GM21576 (cell line): ENCODE measurements at regions not wholly inside any gene's neighbourhood (a gene's known extent, or its start where the extent isn't known, plus 50 kb on each side); places are given as distances from the start of the nearest gene placed in this dataset.

Experiments used
- ATAC-seq: cut with Tn5 transposase; IDR thresholded peaks from one replicate; pipeline ENCODE4 v1.9.1; 2021; ENCODE audit warnings: mild to moderate bottlenecking, moderate library complexity; ENCODE audit not compliant: unreplicated experiment

DNA sequence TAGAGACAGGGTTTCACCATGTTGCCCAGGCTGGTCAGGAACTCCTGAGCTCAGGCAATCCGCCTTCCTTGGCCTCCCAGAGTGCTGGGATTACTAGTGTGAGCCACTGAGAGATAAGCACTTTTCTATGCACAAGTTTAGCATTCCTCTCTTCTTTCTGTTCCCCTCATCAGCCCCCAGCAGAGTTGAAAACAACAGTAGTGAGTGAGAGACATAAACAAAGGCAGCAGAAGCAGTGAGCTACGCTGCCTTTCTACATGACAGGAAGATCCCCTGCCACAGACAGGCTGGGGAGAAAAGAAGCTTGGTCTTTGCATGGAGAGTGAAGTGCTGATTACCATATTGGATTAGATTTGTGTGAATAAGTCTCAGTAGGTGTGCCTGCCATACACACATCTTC lies 392.0 kb upstream of the KIRREL3 start:
- no peak for ATAC-seq

- no peak for ATAC-seq
These were observed 389.9 kb upstream of the KIRREL3 start for GRCh38 chr11:127390465-127390864.

DNA sequence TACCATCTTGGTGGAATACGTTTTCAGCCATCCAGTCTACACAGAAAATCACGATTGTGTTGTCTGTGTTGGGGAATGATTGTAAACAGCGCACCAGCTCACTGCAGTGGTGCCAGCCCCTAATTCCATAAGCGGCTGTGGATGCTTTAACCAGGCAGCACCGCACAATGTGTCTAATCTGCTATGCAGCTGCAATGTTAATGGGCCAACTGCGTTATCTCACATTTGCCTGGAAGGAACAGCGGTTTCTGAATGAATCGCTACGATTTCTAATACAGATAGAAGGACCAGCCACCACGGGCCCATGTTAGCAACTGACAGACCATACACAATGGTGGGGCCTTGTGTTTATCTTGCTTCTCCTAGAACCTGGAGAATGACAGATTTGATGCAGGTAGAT lies 384.5 kb upstream of the KIRREL3 start:
- no peak for ATAC-seq

GRCh38 chr11:127383026-127383425 lies 382.5 kb upstream of the KIRREL3 start:
- ATAC-seq: no peak

DNA sequence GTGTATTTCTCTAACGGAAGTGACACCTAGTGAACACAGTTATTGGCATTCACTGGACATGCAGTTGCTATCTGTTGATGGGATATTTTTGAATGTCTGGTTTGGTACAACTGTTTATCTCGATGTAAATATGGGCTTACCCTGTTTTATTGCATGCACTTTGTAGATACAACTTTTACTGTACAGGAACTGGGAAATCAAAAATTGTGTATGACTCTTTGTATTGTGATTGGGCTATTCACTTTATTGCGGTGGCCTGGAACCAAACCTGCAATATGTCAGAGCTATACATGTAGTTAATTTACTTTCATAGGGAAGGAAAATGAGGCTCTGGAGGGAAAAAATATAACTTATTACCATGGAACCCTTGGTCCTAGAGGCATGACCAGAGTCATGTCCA lies 380.7 kb upstream of the KIRREL3 start:
- ATAC-seq: no peak

GRCh38 chr11:127379686-127380085 lies 379.1 kb upstream of the KIRREL3 start:
- ATAC-seq: no peak

GRCh38 chr11:127376301-127376700 lies 375.7 kb upstream of the KIRREL3 start:
- ATAC-seq: no peak

- no peak for ATAC-seq
These were observed 368.8 kb upstream of the KIRREL3 start for GRCh38 chr11:127369356-127369755.

DNA sequence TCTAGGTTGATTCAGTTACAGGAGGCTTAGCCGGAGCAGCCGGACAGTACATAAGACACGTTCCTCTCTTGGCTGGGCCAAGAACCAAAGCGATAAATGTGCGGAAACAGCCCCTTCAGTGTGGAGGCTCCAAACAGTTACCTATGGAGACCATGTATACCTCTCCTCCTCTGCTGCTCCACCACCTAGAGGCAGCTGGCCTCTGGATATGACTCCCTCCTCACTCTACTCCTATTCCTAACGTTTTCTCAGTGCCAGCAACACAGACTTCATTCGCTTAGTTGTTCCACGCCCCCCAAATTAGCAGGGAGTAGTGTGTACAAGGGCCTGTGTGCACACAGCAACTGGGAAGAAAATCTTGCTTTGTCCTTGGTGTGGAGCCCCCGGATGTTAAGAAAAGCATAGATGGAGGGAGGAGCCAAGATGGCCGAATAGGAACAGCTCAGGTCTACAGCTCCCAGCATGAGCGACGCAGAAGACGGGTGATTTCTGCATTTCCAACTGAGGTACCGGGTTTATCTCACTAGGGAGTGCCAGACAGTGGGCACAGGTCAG lies 362.3 kb upstream of the KIRREL3 start:
- ATAC-seq: no peak

DNA sequence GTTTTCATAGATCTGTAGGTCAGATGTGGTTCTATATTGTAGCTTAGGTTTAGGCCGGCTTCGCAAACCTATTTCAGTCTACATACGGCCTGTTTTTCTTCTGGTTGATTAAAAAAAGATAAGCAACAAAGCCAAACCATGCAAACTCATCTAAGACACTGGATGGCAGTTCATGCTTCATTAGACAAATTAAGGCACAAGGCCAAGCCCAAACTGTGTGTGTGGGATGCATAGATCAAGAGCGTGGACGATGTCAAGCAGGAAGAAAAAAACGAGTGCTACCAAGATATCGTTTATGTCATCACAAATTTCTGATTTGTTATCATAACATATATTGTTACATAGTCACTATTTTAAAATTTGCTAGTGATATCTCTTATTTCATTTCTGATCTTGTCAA lies 357.6 kb upstream of the KIRREL3 start:
- no peak for ATAC-seq

- ATAC-seq: no peak
These were observed 349.9 kb upstream of the KIRREL3 start for GRCh38 chr11:127350476-127350875.

DNA sequence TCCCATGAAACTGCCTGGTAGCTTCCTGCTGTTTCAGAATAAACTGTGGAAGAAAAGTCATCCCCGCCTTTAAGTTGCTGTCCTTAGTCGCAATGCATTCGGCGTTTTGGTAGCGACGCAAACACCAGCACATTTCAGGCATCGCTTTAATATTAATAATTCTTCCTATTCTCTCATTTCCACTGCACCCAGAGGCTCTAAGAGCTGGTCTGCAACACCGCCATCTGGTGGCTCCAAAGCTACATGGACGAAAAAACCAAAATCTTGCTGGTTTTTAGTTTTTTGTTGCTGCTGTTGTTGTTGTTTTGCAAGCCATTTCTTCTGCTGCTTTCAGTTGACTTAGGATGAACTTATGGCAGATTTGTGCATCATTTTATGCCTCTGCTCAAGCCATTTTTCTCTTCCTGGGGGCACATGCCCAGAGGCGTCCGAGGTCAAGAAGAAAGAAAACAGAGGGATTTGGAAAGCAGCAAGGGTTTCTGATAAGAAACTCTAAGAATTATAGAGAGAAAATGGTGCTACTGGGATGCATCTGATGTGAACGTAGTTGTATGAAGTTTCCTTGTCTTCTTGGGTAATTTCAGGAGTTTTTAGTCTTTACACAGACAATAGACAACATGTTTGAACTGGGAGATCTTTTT lies 345.4 kb upstream of the KIRREL3 start:
- ATAC-seq: no peak

DNA sequence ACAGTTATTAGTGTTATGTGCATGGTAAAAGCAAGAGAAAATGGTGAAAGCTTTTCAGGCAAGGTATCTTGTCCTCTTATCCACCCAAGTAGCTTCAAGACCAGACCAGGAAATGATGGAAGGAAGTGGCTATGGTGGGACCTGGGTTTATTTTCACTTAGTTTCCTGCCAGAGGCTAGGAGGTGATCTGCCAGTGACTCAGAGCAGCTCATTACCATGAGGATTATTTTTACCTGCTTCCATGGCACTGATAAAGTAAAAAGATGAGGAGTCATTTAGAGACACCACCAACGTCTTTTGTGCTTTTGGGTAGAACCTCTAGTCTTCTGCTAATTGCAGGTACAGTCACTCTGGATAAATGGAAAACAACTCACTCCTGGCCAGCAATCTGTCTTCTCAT lies 339.9 kb upstream of the KIRREL3 start:
- no peak for ATAC-seq

- ATAC-seq: no peak
These were observed 338.8 kb upstream of the KIRREL3 start for GRCh38 chr11:127339376-127339775.

- ATAC-seq: no peak
These were observed 338.1 kb upstream of the KIRREL3 start for GRCh38 chr11:127338380-127339259.

- ATAC-seq: no peak
These were observed 333.9 kb upstream of the KIRREL3 start for GRCh38 chr11:127334466-127334865.

- no peak for ATAC-seq
These were observed 332.3 kb upstream of the KIRREL3 start for GRCh38 chr11:127332896-127333295.

DNA sequence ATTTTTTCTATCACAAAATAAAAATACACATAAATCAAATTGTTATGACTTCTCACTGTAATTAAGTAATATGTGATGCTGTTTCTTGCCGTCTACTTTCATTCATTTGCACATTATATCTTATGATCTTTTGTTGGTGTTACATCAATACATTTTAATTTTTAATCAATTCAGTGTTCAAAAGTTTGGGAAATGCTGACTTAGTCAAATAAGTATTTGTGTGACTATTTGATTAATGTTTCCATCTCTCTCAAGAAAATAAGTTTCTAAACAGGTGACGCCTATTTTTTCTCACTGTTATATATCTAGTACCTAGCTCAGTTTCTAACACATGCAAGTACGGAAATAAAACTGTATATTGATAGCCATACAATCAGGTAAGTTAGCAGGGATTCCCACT lies 329.5 kb upstream of the KIRREL3 start:
- no peak for ATAC-seq

- no peak for ATAC-seq
These were observed 307.7 kb upstream of the KIRREL3 start for GRCh38 chr11:127308291-127308690.

DNA sequence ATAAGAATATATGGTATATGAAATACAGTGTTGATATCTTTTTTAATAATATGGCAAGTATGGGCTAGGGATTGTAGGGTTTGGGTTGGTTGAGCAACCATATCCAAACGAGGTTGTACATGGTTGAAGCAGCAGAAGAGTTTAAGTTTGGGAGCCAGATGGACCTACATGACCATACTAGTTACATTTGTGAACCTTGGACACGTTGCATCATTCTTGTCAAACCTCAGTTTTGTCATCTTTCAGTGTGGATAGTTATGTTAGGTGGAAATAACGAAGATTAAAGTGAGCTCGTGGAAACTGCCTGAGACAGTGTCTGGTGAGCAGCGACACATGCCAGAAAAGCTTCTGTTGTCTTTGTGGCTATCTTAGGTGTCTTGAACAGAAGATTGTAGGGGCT lies 307.1 kb upstream of the KIRREL3 start:
- ATAC-seq: no peak

- no peak for ATAC-seq
These were observed 304.1 kb upstream of the KIRREL3 start for GRCh38 chr11:127304634-127305033.

DNA sequence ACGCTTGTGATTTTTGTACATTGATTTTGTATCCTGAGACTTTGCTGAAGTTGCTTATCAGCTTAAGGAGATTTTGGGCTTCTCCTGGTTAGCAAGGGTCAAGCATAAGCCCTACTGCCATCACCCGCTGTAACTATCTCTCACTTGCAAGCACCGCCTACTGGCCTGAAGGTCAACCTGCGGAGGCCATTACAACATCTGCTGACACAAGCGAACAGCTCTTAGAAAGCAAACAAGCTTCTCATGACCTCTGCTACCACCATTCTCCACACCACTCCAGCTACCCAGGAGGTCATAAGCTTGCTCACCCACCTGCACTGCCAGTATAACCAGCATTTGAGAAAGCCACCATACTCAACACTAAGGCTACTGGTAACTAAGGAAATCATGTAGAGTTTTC lies 288.4 kb upstream of the KIRREL3 start:
- ATAC-seq: no peak
